Adrenal gland (tissue), 5 donors: ENCODE measurements at regions not wholly inside any gene's neighbourhood (a gene's known extent, or its start where the extent isn't known, plus 50 kb on each side); places are given as distances from the start of the nearest gene placed in this dataset.

ENCODE experiments used
- POLR2A ChIP-seq, 2 donors: fragments of 450-650 bp; IDR thresholded peaks; one replicate each; pipeline ENCODE4 v1.6.1; 2017; ENCODE audit warnings: antibody characterized with exemption in 2 of 2, mild to moderate bottlenecking in 2 of 2, moderate library complexity in 1 of 2
- TF ChIP-seq, protein P1 (sequence below), 6 experiments: fragments of 450-650 bp in 4 of 6; fragments of 200-600 bp in 2 of 6; sonication (generic) in 1 of 6; IDR thresholded peaks; 1 replicate in 5 of 6; 2 replicates in 1 of 6; pipeline versions ENCODE4 v1.5.1 to v1.8.0; 2016 to 2021; ENCODE audit warnings: antibody characterized with exemption in 6 of 6, mild to moderate bottlenecking in 2 of 6, moderate library complexity in 1 of 6
- donor health status: DM: no; HTN: no; CAD: no.

GRCh38 chr7:69090936-69091335 lies 507.3 kb upstream of the AUTS2 start:
- TF ChIP-seq, protein P1, sequence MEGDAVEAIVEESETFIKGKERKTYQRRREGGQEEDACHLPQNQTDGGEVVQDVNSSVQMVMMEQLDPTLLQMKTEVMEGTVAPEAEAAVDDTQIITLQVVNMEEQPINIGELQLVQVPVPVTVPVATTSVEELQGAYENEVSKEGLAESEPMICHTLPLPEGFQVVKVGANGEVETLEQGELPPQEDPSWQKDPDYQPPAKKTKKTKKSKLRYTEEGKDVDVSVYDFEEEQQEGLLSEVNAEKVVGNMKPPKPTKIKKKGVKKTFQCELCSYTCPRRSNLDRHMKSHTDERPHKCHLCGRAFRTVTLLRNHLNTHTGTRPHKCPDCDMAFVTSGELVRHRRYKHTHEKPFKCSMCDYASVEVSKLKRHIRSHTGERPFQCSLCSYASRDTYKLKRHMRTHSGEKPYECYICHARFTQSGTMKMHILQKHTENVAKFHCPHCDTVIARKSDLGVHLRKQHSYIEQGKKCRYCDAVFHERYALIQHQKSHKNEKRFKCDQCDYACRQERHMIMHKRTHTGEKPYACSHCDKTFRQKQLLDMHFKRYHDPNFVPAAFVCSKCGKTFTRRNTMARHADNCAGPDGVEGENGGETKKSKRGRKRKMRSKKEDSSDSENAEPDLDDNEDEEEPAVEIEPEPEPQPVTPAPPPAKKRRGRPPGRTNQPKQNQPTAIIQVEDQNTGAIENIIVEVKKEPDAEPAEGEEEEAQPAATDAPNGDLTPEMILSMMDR (IDR thresholded peaks at IDR 0.05) = no peak
- no peak for TF ChIP-seq POLR2A (IDR thresholded peaks at IDR 0.05)
